Activated CD8-positive, alpha-beta memory T cell treated with anti-CD3 and anti-CD28 coated beads for 36 hours (primary cell): ENCODE measurements at regions not wholly inside any gene's neighbourhood (a gene's known extent, or its start where the extent isn't known, plus 50 kb on each side); places are given as distances from the start of the nearest gene placed in this dataset.

Experiments
- CTCF ChIA-PET: fragments of 350-600 bp; sonication (Branson Sonifier 250); formaldehyde crosslinking; loops from one replicate; lab custom pipeline; 2021; ENCODE audit warnings: antibody characterized with exemption; lab: Charles Lee
- POLR2A ChIA-PET: fragments of 350-600 bp; sonication (Branson Sonifier 250); formaldehyde crosslinking; loops from one replicate; lab custom pipeline; 2021; ENCODE audit warnings: antibody characterized with exemption; lab: Charles Lee

- POLR2A ChIA-PET: no interaction called here
- CTCF ChIA-PET: no interaction called here
Measured at GRCh38 chr3:70849911-70850699, 537.7 kb upstream of the MDFIC2 start.

GRCh38 chr3:70840106-70840870, 527.9 kb upstream of the MDFIC2 start:
- ChIA-PET CTCF (no interaction called here), POLR2A (no interaction called here)

- CTCF ChIA-PET: no interaction called here
- POLR2A ChIA-PET: no interaction called here
Measured at GRCh38 chr3:70833239-70833960, 521.0 kb upstream of the MDFIC2 start.

- POLR2A ChIA-PET: no interaction called here
- CTCF ChIA-PET: no interaction called here
Measured at GRCh38 chr3:70832834-70833205, 520.4 kb upstream of the MDFIC2 start.

GRCh38 chr3:70832089-70832833, 519.8 kb upstream of the MDFIC2 start:
- CTCF ChIA-PET: no interaction called here

GRCh38 chr3:70829092-70829491, 516.7 kb upstream of the MDFIC2 start:
- ChIA-PET POLR2A (no interaction called here), CTCF (interaction anchor here (0.7 kb wide), 1 partner anchor 111 kb away, joined by 3 read pairs; no protein-coding TSS in a partner anchor)

More at GRCh38 chr3:70832089-70832833, 519.8 kb upstream of the MDFIC2 start:
- POLR2A ChIA-PET: no interaction called here

GRCh38 chr3:70824773-70825172, 512.3 kb upstream of the MDFIC2 start:
- ChIA-PET POLR2A (no interaction called here), CTCF (no interaction called here)

GRCh38 chr3:70824078-70824477, 511.6 kb upstream of the MDFIC2 start:
- POLR2A ChIA-PET: no interaction called here
- CTCF ChIA-PET: no interaction called here

GRCh38 chr3:70823622-70824021, 511.2 kb upstream of the MDFIC2 start:
- ChIA-PET CTCF (no interaction called here), POLR2A (no interaction called here)

- CTCF ChIA-PET: no interaction called here
- POLR2A ChIA-PET: no interaction called here
Measured at GRCh38 chr3:70822669-70823068, 510.2 kb upstream of the MDFIC2 start.

- POLR2A ChIA-PET: no interaction called here
Measured at GRCh38 chr3:70821602-70822001, 509.2 kb upstream of the MDFIC2 start.

GRCh38 chr3:70820397-70820796, 508.0 kb upstream of the MDFIC2 start:
- ChIA-PET POLR2A (no interaction called here), CTCF (no interaction called here)

More at GRCh38 chr3:70821602-70822001, 509.2 kb upstream of the MDFIC2 start:
- CTCF ChIA-PET: no interaction called here

- CTCF ChIA-PET: no interaction called here
- POLR2A ChIA-PET: no interaction called here
Measured at GRCh38 chr3:70818145-70818544, 505.7 kb upstream of the MDFIC2 start.

- ChIA-PET CTCF (no interaction called here), POLR2A (no interaction called here)
Measured at GRCh38 chr3:70816346-70816745, 503.9 kb upstream of the MDFIC2 start.

GRCh38 chr3:70815817-70816216, 503.4 kb upstream of the MDFIC2 start:
- POLR2A ChIA-PET: no interaction called here
- CTCF ChIA-PET: no interaction called here

GRCh38 chr3:70813311-70813710, 500.9 kb upstream of the MDFIC2 start:
- POLR2A ChIA-PET: no interaction called here
- CTCF ChIA-PET: no interaction called here

GRCh38 chr3:70811880-70812279, 499.4 kb upstream of the MDFIC2 start:
- ChIA-PET POLR2A (no interaction called here), CTCF (no interaction called here)

- ChIA-PET POLR2A (no interaction called here), CTCF (no interaction called here)
Measured at GRCh38 chr3:70808881-70809280, 496.4 kb upstream of the MDFIC2 start.

- POLR2A ChIA-PET: no interaction called here
- CTCF ChIA-PET: no interaction called here
Measured at GRCh38 chr3:70806556-70806955, 494.1 kb upstream of the MDFIC2 start.

GRCh38 chr3:70806021-70806420, 493.6 kb upstream of the MDFIC2 start:
- POLR2A ChIA-PET: no interaction called here
- CTCF ChIA-PET: no interaction called here
